Endothelial cell (in vitro differentiated cells): ENCODE measurements at regions not wholly inside any gene's neighbourhood (a gene's known extent, or its start where the extent isn't known, plus 50 kb on each side); places are given as distances from the start of the nearest gene placed in this dataset.

Experiments
- DNase-seq: peaks from one replicate; pipeline ENCODE4 v3.0.0; 2021; ENCODE audit warnings: low spot score
- H3K27ac Mint-ChIP-seq: one replicate; pipeline ENCODE4 v1.8.0; 2021; ENCODE audit warnings: mixed read lengths, inconsistent platforms; ENCODE audit not compliant: unreplicated experiment
- H3K27me3 Mint-ChIP-seq: one replicate; pipeline ENCODE4 v1.8.0; 2021; ENCODE audit warnings: mild to moderate bottlenecking, moderate library complexity, mixed read lengths, inconsistent platforms; ENCODE audit not compliant: unreplicated experiment
- H3K36me3 Mint-ChIP-seq: one replicate; pipeline ENCODE4 v1.8.0; 2021; ENCODE audit warnings: mild to moderate bottlenecking, low read depth, mixed read lengths, inconsistent platforms; ENCODE audit not compliant: unreplicated experiment
- H3K4me1 Mint-ChIP-seq: one replicate; pipeline ENCODE4 v1.8.0; 2021; ENCODE audit warnings: mild to moderate bottlenecking, mixed read lengths, inconsistent platforms; ENCODE audit not compliant: unreplicated experiment
- H3K4me3 Mint-ChIP-seq: one replicate; pipeline ENCODE4 v1.8.0; 2021; ENCODE audit warnings: mild to moderate bottlenecking, mixed read lengths, inconsistent platforms; ENCODE audit not compliant: unreplicated experiment
- H3K9me3 Mint-ChIP-seq: one replicate; pipeline ENCODE4 v1.8.0; 2021; ENCODE audit warnings: mixed read lengths, inconsistent platforms; ENCODE audit not compliant: unreplicated experiment
- TF ChIP-seq, protein P1 (sequence below): fragments of 200-600 bp; sonication (generic); IDR thresholded peaks from one replicate; pipeline ENCODE4 v1.5.0; 2021; ENCODE audit warnings: antibody characterized with exemption; ENCODE audit not compliant: unreplicated experiment

DNA sequence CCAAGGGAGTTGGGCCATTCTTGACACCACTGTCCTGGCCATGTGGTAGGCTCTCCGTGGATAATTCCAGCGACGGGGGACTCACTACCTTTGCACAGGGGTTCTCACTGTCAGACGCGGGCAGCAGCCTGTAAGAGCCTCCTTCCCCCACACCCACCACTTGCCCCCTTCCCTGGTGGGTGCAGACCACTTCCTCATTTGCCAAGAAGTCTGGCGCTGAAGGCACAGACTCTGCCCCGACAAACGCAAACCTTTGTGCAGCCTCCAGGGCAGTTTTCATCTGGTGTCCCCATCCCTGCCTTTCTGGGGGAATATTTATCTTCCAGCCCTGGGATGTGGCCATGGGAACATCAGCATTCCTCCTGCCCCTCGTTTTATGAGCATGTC lies 422.5 kb downstream of the SHANK2 start:
- no peaks in the 10 kb centered on the region for H3K9me3 Mint-ChIP-seq
- H3K36me3 Mint-ChIP-seq, result peaks cover 3% of the 10 kb centered on the region
- H3K4me3 Mint-ChIP-seq, result no peak overlapping the region
- no peak overlapping the region for H3K27ac Mint-ChIP-seq
- peaks cover 11% of the 10 kb centered on the region for H3K4me1 Mint-ChIP-seq
- TF ChIP-seq, protein P1, sequence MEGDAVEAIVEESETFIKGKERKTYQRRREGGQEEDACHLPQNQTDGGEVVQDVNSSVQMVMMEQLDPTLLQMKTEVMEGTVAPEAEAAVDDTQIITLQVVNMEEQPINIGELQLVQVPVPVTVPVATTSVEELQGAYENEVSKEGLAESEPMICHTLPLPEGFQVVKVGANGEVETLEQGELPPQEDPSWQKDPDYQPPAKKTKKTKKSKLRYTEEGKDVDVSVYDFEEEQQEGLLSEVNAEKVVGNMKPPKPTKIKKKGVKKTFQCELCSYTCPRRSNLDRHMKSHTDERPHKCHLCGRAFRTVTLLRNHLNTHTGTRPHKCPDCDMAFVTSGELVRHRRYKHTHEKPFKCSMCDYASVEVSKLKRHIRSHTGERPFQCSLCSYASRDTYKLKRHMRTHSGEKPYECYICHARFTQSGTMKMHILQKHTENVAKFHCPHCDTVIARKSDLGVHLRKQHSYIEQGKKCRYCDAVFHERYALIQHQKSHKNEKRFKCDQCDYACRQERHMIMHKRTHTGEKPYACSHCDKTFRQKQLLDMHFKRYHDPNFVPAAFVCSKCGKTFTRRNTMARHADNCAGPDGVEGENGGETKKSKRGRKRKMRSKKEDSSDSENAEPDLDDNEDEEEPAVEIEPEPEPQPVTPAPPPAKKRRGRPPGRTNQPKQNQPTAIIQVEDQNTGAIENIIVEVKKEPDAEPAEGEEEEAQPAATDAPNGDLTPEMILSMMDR, result no peak
- H3K27me3 Mint-ChIP-seq, result peaks cover 7% of the 10 kb centered on the region
- no peak for DNase-seq

DNA sequence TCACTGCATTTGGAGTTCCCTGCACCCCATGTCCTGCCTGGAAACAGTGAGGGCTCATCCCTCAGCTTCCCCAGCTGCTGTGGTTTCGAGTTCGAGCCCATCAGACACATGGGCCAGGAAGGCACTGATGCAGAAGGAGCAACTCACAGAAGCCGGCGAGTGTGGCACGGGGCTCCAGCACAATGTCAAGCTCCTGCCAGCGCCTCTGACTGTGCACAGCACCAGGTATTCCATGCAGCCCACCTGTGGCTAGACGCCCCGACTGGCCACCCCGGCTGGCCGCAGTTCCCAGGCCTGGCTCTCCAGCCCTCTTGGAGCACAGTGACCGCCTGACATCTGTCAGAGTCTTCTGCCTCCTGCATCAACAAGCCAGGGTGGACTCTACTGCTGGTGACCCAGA lies 419.4 kb downstream of the SHANK2 start:
- Mint-ChIP-seq H3K27ac (no peak overlapping the region), H3K4me3 (no peak overlapping the region), H3K4me1 (no peaks in the 10 kb centered on the region), H3K9me3 (no peaks in the 10 kb centered on the region), H3K27me3 (peaks cover 6% of the 10 kb centered on the region), H3K36me3 (peaks cover 7% of the 10 kb centered on the region)
- DNase-seq, result no peak
- TF ChIP-seq, protein P1, result no peak

DNA sequence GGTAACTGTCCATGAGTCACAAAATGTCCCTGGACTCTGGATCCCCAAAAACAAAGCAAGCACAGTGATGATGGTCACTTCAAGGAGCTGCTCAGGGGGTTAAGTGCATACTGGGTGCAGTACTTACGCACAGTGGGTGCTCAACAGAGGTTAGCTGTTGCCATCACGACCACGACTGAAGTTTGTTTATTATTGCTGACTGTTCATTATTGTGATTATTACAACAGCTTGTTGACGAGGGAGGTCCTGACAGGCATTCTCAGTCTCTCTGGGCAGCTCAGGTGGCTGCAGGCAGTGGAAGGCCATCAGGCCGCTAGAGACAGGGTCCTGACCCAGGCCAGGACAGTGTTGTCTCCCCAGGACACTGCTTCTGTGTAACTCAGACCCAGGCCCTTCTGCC lies 418.8 kb downstream of the SHANK2 start:
- peaks cover 6% of the 10 kb centered on the region for H3K27me3 Mint-ChIP-seq
- no peak overlapping the region for H3K4me3 Mint-ChIP-seq
- H3K27ac Mint-ChIP-seq, result no peak overlapping the region

DNA sequence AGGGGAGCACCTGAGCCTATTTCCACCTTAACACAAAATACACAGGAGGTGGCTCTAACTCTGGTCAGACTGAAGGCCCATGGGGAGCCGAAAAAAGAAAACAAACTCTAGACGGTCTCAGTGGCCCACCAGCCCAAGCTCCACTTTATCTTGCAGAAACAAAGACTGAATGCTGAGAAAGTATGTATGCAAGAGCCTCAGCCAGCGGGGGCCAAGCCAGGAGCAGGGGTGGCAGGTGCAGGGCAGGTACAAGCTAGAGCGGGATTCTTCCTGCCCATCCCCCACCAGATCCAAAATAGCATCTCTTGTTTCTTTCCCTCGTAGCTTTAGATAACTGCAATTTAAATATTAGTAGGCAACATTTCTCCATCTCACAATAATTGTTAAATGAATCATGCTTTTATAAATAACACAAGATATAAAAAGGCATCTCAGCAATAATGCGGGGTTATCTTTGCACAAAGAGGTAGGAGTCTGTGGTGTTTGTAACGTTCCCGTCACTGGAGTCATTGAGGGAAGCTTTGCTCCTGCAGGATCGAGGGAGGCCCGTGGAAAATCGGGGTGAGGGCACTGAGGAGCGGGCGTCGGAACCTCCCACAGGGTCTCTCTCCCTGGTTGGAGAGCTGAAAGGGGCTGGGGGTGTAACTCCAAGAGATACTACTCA lies 418.0 kb downstream of the SHANK2 start:
- no peaks in the 10 kb centered on the region for H3K9me3 Mint-ChIP-seq
- peaks cover 7% of the 10 kb centered on the region for H3K36me3 Mint-ChIP-seq
- H3K27me3 Mint-ChIP-seq, result peaks cover 6% of the 10 kb centered on the region
- H3K27ac Mint-ChIP-seq, result no peak overlapping the region
- H3K4me3 Mint-ChIP-seq, result no peak overlapping the region
- no peaks in the 10 kb centered on the region for H3K4me1 Mint-ChIP-seq
- no peak for DNase-seq
- TF ChIP-seq, protein P1, result no peak

More for the DNA sequence above, 418.8 kb downstream of the SHANK2 start:
- TF ChIP-seq, protein P1, result no peak
- Mint-ChIP-seq H3K36me3 (peaks cover 7% of the 10 kb centered on the region), H3K4me1 (no peaks in the 10 kb centered on the region), H3K9me3 (no peaks in the 10 kb centered on the region)
- no peak for DNase-seq

DNA sequence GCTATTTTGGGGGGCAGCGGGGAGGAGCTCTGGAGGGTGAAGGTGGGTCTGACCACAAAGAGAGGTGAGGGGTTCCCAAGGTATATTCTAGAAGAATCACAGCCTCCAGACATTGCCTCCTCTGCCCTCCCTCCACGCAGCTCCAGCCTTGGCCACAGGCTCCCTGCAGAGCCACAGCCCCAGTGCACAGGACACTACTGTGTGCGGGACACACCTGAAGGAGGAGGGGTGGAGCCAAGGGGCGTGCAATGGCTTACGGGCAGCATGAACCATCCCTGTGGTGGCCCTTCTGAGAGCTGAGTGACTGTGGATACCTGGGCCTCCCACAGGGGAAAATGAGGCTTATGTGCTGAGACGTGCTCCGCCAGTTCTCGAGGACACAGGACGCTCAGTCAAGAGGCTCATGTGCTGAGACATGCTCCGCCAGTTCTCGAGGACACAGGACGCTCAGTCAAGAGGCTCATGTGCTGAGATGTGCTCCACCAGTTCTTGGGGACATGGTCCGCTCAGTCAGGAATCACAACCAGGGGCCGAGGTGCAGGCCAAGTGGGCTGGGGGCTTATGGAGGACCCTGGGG lies 417.3 kb downstream of the SHANK2 start:
- Mint-ChIP-seq H3K4me3 (no peak overlapping the region), H3K4me1 (no peaks in the 10 kb centered on the region), H3K27ac (no peak overlapping the region), H3K36me3 (peaks cover 7% of the 10 kb centered on the region), H3K27me3 (peaks cover 6% of the 10 kb centered on the region), H3K9me3 (no peaks in the 10 kb centered on the region)
- TF ChIP-seq, protein P1, result no peak
- DNase-seq, result no peak
